Endothelial cell of umbilical vein (primary cell): ENCODE measurements at regions not wholly inside any gene's neighbourhood (a gene's known extent, or its start where the extent isn't known, plus 50 kb on each side); places are given as distances from the start of the nearest gene placed in this dataset.
"Not testable (repeated sequence)": the region's sequence is repeated elsewhere in the genome, so short reads cannot be mapped to it uniquely, and the experiment has no call there.

Source experiments
- CTCF ChIP-seq, 2 donors: IDR thresholded peaks; 1 replicate in 1 of 2; 2 replicates in 1 of 2; pipeline ENCODE4 v1.5.1; 2011; ENCODE audit warnings: low read length in 2 of 2, mild to moderate bottlenecking in 2 of 2, moderate library complexity in 2 of 2, control low read depth in 1 of 2, inconsistent platforms in 1 of 2, low read depth in 1 of 2; ENCODE audit not compliant: insufficient read depth in 1 of 2; ENCODE audit errors: extremely low read depth in 1 of 2
- EZH2 ChIP-seq: IDR thresholded peaks from 2 replicates; pipeline ENCODE4 v1.6.1; 2012; ENCODE audit warnings: borderline replicate concordance, low read depth, mild to moderate bottlenecking, moderate library complexity, low read length, inconsistent platforms; ENCODE audit not compliant: severe bottlenecking
- FOS ChIP-seq: IDR thresholded peaks from 2 replicates; pipeline ENCODE4 v1.6.1; 2011; ENCODE audit warnings: mild to moderate bottlenecking, low read length, moderate library complexity, borderline replicate concordance; ENCODE audit not compliant: insufficient read depth
- GATA2 ChIP-seq: IDR thresholded peaks from 2 replicates; pipeline ENCODE4 v1.7.0; 2011; ENCODE audit warnings: low read depth, mild to moderate bottlenecking, moderate library complexity, mixed read lengths, low read length; ENCODE audit not compliant: insufficient read length, insufficient read depth
- JUN ChIP-seq: IDR thresholded peaks from 2 replicates; pipeline ENCODE4 v1.6.1; 2011; ENCODE audit warnings: borderline replicate concordance, low read depth; ENCODE audit not compliant: insufficient read length, insufficient read depth
- MYC ChIP-seq: IDR thresholded peaks from one replicate; pipeline ENCODE4 v1.6.1; 2011; ENCODE audit warnings: mild to moderate bottlenecking, low read depth, low read length
- POLR2A ChIP-seq: IDR thresholded peaks from 2 replicates; pipeline ENCODE4 v1.6.1; 2012; ENCODE audit warnings: low read depth, mild to moderate bottlenecking, control low read depth, low read length
- POLR2AphosphoS5 ChIP-seq: IDR thresholded peaks from 2 replicates; pipeline ENCODE4 v1.6.1; 2012; ENCODE audit warnings: low read depth, mild to moderate bottlenecking, control low read depth, low read length, moderate library complexity; ENCODE audit not compliant: insufficient read depth
- TF ChIP-seq, protein P1 (sequence below): IDR thresholded peaks from 2 replicates; pipeline ENCODE4 v1.6.1; 2011; ENCODE audit not compliant: insufficient read depth, insufficient read length

- not testable (repeated sequence) for TF ChIP-seq CTCF (IDR thresholded peaks at IDR 0.05; ENCODE audit: extremely low read depth in 1 of 2, insufficient read depth in 1 of 2, low read depth in 1 of 2, low read length in 2 of 2); JUN; FOS; EZH2; POLR2AphosphoS5; POLR2A; MYC; GATA2
- TF ChIP-seq, protein P1, sequence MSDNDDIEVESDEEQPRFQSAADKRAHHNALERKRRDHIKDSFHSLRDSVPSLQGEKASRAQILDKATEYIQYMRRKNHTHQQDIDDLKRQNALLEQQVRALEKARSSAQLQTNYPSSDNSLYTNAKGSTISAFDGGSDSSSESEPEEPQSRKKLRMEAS: not testable (repeated sequence)
Measured at GRCh38 chr9:97215127-97215526, 92.3 kb upstream of the CCDC180 start.
